Left ventricle myocardium inferior (tissue), 1 donor: ENCODE measurements at regions not wholly inside any gene's neighbourhood (a gene's known extent, or its start where the extent isn't known, plus 50 kb on each side); places are given as distances from the start of the nearest gene placed in this dataset.

Experiments used
- DNase-seq: peaks from one replicate; pipeline ENCODE4 v3.0.0-alpha.2; 2020
- H3K27ac ChIP-seq: fragments of 200-600 bp; replicated peaks from 2 replicates; pipeline ENCODE4 v1.8.0; 2021
- H3K27me3 ChIP-seq: fragments of 200-600 bp; 2 replicates; pipeline ENCODE4 v1.8.0; 2021; ENCODE audit warnings: low read depth
- H3K36me3 ChIP-seq: fragments of 200-600 bp; 2 replicates; pipeline ENCODE4 v1.8.0; 2021
- H3K4me1 ChIP-seq: fragments of 200-600 bp; 2 replicates; pipeline ENCODE4 v1.8.0; 2021
- H3K4me3 ChIP-seq: fragments of 200-600 bp; 2 replicates; pipeline ENCODE4 v1.8.0; 2021; ENCODE audit warnings: mild to moderate bottlenecking, moderate library complexity
- H3K9me3 ChIP-seq: fragments of 200-600 bp; replicated peaks from 2 replicates; pipeline ENCODE4 v1.8.0; 2021
- CTCF ChIP-seq: fragments of 200-600 bp; IDR thresholded peaks from 2 replicates; pipeline ENCODE4 v1.8.0; 2021; ENCODE audit warnings: antibody characterized with exemption, mild to moderate bottlenecking, borderline replicate concordance
- intact Hi-C: fragments of 100-400 bp; cut with micrococcal nuclease; formaldehyde crosslinking; loops from one replicate; pipeline ENCODE4 v1.11.0; 2022
- donor health status: DM: no; HTN: yes; CAD: no; lungs with severe emphysema.

DNA sequence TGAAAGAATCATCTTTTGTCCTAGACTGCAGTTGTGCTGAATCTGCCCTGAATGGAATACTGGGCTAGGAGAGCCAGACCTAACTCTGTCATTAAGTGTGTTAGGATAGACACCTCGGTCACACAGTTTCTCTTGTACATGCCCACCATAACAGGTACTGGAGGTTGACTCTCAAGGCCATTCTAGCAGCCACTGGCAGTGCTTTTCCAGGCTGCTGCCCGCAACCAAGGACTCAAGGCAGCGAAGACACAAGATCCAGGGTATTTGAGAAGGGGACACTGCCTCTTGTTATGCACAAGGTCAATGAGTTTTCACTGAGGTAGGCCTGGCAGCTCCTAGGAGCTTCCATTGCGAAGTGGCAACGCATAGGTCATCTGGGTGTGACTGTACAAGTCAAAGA is 70.6 kb upstream of the ZNF746 start:
- DNase-seq, result no peak
- TF ChIP-seq CTCF, result no peak
- Histone ChIP-seq H3K9me3 (peaks cover 44% of the 10 kb centered on the region), H3K27ac (no peak overlapping the region), H3K4me1 (peaks cover 44% of the 10 kb centered on the region), H3K4me3 (no peak overlapping the region), H3K27me3 (no peaks in the 10 kb centered on the region), H3K36me3 (peaks cover 20% of the 10 kb centered on the region)
- intact Hi-C loops, result no loop called here

GRCh38 chr7:149566103-149566502 is 68.5 kb upstream of the ZNF746 start:
- peaks cover 20% of the 10 kb centered on the region for H3K36me3 ChIP-seq
- H3K4me1 ChIP-seq, result peaks cover 56% of the 10 kb centered on the region
- intact Hi-C loops, result no loop called here
- DNase-seq, result no peak
- H3K4me3 ChIP-seq, result no peak overlapping the region
- H3K9me3 ChIP-seq, result peaks cover 33% of the 10 kb centered on the region
- no peaks in the 10 kb centered on the region for H3K27me3 ChIP-seq
- no peak overlapping the region for H3K27ac ChIP-seq
- no peak for TF ChIP-seq CTCF

DNA sequence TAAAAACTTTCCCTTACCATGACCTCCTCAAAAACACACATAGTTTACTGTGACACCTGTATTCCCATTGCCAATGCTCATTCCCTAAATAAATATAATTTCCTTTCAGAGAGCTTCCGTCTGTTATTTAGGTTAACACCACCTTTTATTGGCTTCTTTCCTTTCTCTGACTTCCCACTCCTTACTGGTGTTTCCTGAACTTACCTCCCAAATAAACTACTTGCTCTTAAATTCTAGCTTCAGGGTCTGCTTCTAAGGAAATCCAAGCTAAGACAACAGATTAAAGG is 67.4 kb upstream of the ZNF746 start:
- TF ChIP-seq CTCF, result no peak
- H3K27ac ChIP-seq, result peak overlapping the region; percentile 0
- intact Hi-C loops, result no loop called here

GRCh38 chr7:149564340-149565095 is 66.9 kb upstream of the ZNF746 start:
- peaks cover 17% of the 10 kb centered on the region for H3K9me3 ChIP-seq
- peak overlapping the region; percentile 0 for H3K27ac ChIP-seq
- intact Hi-C loops, result no loop called here
- H3K4me1 ChIP-seq, result peaks cover 64% of the 10 kb centered on the region
- no peak for DNase-seq
- H3K4me3 ChIP-seq, result no peak overlapping the region
- peaks cover 9% of the 10 kb centered on the region for H3K36me3 ChIP-seq
- no peaks in the 10 kb centered on the region for H3K27me3 ChIP-seq
- TF ChIP-seq CTCF, result no peak

More for the DNA sequence above, 67.4 kb upstream of the ZNF746 start:
- Histone ChIP-seq H3K9me3 (peaks cover 22% of the 10 kb centered on the region), H3K36me3 (peaks cover 13% of the 10 kb centered on the region), H3K27me3 (no peaks in the 10 kb centered on the region), H3K4me3 (no peak overlapping the region), H3K4me1 (peaks cover 64% of the 10 kb centered on the region)
- no peak for DNase-seq

DNA sequence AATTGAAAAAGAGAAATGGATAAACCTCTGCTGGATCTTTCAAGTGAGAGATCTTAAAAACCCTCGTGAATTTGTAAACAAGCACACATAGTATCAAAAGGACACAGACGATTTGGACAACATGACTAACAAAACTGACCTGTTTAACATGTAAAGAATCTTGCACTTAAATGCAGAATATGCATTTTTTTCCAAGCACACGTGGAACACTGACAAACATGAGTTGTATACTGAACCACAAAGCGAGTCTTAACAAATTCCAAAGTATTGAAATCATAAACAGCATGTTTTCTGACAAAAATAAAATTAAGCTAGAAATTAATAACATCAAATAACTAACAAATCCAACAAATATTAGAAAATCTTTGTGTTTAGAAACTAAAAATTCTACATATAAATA is 65.0 kb upstream of the ZNF746 start:
- DNase-seq, result no peak
- intact Hi-C loops, result no loop called here
- Histone ChIP-seq H3K4me1 (peaks cover 60% of the 10 kb centered on the region), H3K27me3 (no peaks in the 10 kb centered on the region), H3K4me3 (no peak overlapping the region), H3K27ac (no peak overlapping the region), H3K36me3 (peaks cover 14% of the 10 kb centered on the region), H3K9me3 (peaks cover 8% of the 10 kb centered on the region)
- no peak for TF ChIP-seq CTCF
